OCI-LY7 (cell line): ENCODE measurements at regions not wholly inside any gene's neighbourhood (a gene's known extent, or its start where the extent isn't known, plus 50 kb on each side); places are given as distances from the start of the nearest gene placed in this dataset.

ENCODE experiments used
- BruUV-seq: library from RNA; stranded (reverse); fragments of 400-500 nt; replicated peaks from 2 replicates; lab custom pipeline; 2021; lab: Mats Ljungman, UMichigan
- CTCF ChIA-PET: fragments of 300-600 bp; sonication (Branson Sonifier 250); formaldehyde crosslinking; loops from one replicate; lab custom pipeline; 2022; ENCODE audit warnings: antibody characterized with exemption; ENCODE audit not compliant: unreplicated experiment; lab: Charles Lee
- POLR2A ChIA-PET: fragments of 300-600 bp; sonication (Branson Sonifier 250); formaldehyde crosslinking; loops from one replicate; lab custom pipeline; 2022; ENCODE audit warnings: antibody characterized with exemption; lab: Charles Lee
- DNase-seq: peaks from one replicate; pipeline ENCODE4 v3.0.0-alpha.2; 2015; ENCODE audit warnings: low spot score
- H2AFZ ChIP-seq: fragments of 200-600 bp; sonication (generic), shearing (Covaris generic); 2 replicates; pipeline ENCODE4 v1.6.1; 2014; ENCODE audit warnings: mild to moderate bottlenecking, antibody characterized with exemption, low read length, moderate library complexity
- H3K27ac ChIP-seq: fragments of 200-600 bp; sonication (generic); 2 replicates; pipeline ENCODE4 v1.5.1; 2014; ENCODE audit warnings: mixed run types, low read depth, mild to moderate bottlenecking, moderate library complexity, low read length, inconsistent platforms; ENCODE audit not compliant: poor library complexity, severe bottlenecking
- H3K36me3 ChIP-seq: fragments of 200-600 bp; sonication (generic); 2 replicates; pipeline ENCODE4 v1.6.1; 2014; ENCODE audit warnings: mild to moderate bottlenecking, antibody characterized with exemption, low read length, moderate library complexity, mixed read lengths; ENCODE audit not compliant: insufficient read depth
- H3K4me1 ChIP-seq: fragments of 200-600 bp; sonication (generic); 2 replicates; pipeline ENCODE4 v1.5.1; 2014; ENCODE audit warnings: mild to moderate bottlenecking, low read length; ENCODE audit not compliant: insufficient read depth, poor library complexity, severe bottlenecking
- H3K4me2 ChIP-seq: fragments of 200-600 bp; sonication (generic); 2 replicates; pipeline ENCODE4 v1.6.1; 2014; ENCODE audit warnings: mild to moderate bottlenecking, low read length
- H3K4me3 ChIP-seq: fragments of 200-600 bp; sonication (generic); 2 replicates; pipeline ENCODE4 v1.5.1; 2014; ENCODE audit warnings: mild to moderate bottlenecking, low read depth, low read length; ENCODE audit not compliant: poor library complexity, severe bottlenecking
- H3K79me2 ChIP-seq: fragments of 200-600 bp; sonication (generic); 2 replicates; pipeline ENCODE4 v1.6.1; 2016; ENCODE audit warnings: low read depth, mild to moderate bottlenecking, low read length, moderate library complexity, mixed read lengths; ENCODE audit not compliant: insufficient read depth
- H3K9me2 ChIP-seq: fragments of 200-600 bp; sonication (generic); 2 replicates; pipeline ENCODE4 v1.6.1; 2016; ENCODE audit warnings: mild to moderate bottlenecking, low read length, mixed read lengths; ENCODE audit not compliant: insufficient read depth
- H3K9me3 ChIP-seq: fragments of 200-600 bp; sonication (generic); 2 replicates; pipeline ENCODE4 v1.6.1; 2014; ENCODE audit warnings: mild to moderate bottlenecking, mixed run types, low read length, mixed read lengths
- H4K20me1 ChIP-seq: fragments of 200-600 bp; sonication (generic); 2 replicates; pipeline ENCODE4 v1.6.1; 2014; ENCODE audit warnings: mild to moderate bottlenecking, antibody characterized with exemption, low read length, moderate library complexity, mixed read lengths; ENCODE audit not compliant: insufficient read depth
- CTCF ChIP-seq: fragments of 200-600 bp; sonication (generic); conservative IDR thresholded peaks from 2 replicates; pipeline ENCODE4 v1.5.1; 2014; ENCODE audit warnings: mild to moderate bottlenecking, antibody characterized with exemption, low read length, moderate library complexity, mixed read lengths
- EZH2phosphoT487 ChIP-seq: fragments of 200-600 bp; sonication (generic); IDR thresholded peaks from 2 replicates; pipeline ENCODE4 v1.6.1; 2018; ENCODE audit warnings: low read depth, borderline replicate concordance, mild to moderate bottlenecking, mixed run types, antibody characterized with exemption, low read length, moderate library complexity, mixed read lengths
- intact Hi-C: fragments of 100-400 bp; cut with micrococcal nuclease; formaldehyde crosslinking; loops from one replicate; pipeline ENCODE4 v1.10.0; 2022; ENCODE audit not compliant: unreplicated experiment

- H2AFZ ChIP-seq, result no peak overlapping the region
- no peaks in the 10 kb centered on the region for H3K9me2 ChIP-seq
- H3K79me2 ChIP-seq, result no peaks in the 10 kb centered on the region
- POLR2A ChIA-PET, result no interaction called here
- no peak overlapping the region for H3K4me2 ChIP-seq
- H3K9me3 ChIP-seq, result no peaks in the 10 kb centered on the region
- no TSS peak for BruUV-seq
- no peak overlapping the region for H3K27ac ChIP-seq
- no peaks in the 10 kb centered on the region for H3K36me3 ChIP-seq
- no peaks in the 10 kb centered on the region for H4K20me1 ChIP-seq
- H3K4me1 ChIP-seq, result no peaks in the 10 kb centered on the region
- no peak overlapping the region for H3K4me3 ChIP-seq
- intact Hi-C loops, result no loop called here
- CTCF ChIA-PET, result no interaction called here
- TF ChIP-seq EZH2phosphoT487 (no peak), CTCF (no peak)
- DNase-seq, result no peak
Measured at GRCh38 chr12:58044966-58045365, 103.6 kb downstream of the ATP23 start.

GRCh38 chr12:58046271-58046670 is 104.9 kb downstream of the ATP23 start:
- BruUV-seq, result no TSS peak
- intact Hi-C loops, result no loop called here
- Histone ChIP-seq H3K27ac (no peak overlapping the region), H3K9me2 (no peaks in the 10 kb centered on the region), H3K4me2 (no peak overlapping the region), H3K4me3 (no peak overlapping the region), H2AFZ (no peak overlapping the region), H4K20me1 (no peaks in the 10 kb centered on the region), H3K4me1 (no peaks in the 10 kb centered on the region), H3K79me2 (no peaks in the 10 kb centered on the region), H3K36me3 (no peaks in the 10 kb centered on the region), H3K9me3 (no peaks in the 10 kb centered on the region)
- TF ChIP-seq CTCF (no peak), EZH2phosphoT487 (no peak)
- CTCF ChIA-PET, result no interaction called here
- POLR2A ChIA-PET, result no interaction called here
- no peak for DNase-seq

GRCh38 chr12:58051378-58051777 is 110.0 kb downstream of the ATP23 start:
- no peaks in the 10 kb centered on the region for H4K20me1 ChIP-seq
- H2AFZ ChIP-seq, result no peak overlapping the region
- ChIA-PET POLR2A (no interaction called here), CTCF (no interaction called here)
- no TSS peak for BruUV-seq
- no peak overlapping the region for H3K27ac ChIP-seq
- intact Hi-C loops, result no loop called here
- DNase-seq, result no peak
- H3K79me2 ChIP-seq, result no peaks in the 10 kb centered on the region
- no peak for TF ChIP-seq EZH2phosphoT487
- no peaks in the 10 kb centered on the region for H3K4me1 ChIP-seq
- no peak overlapping the region for H3K4me2 ChIP-seq
- H3K9me2 ChIP-seq, result no peaks in the 10 kb centered on the region
- no peaks in the 10 kb centered on the region for H3K9me3 ChIP-seq
- no peaks in the 10 kb centered on the region for H3K36me3 ChIP-seq
- H3K4me3 ChIP-seq, result no peak overlapping the region
